ENCODE measurements at regions not wholly inside any gene's neighbourhood (a gene's known extent, or its start where the extent isn't known, plus 50 kb on each side); places are given as distances from the start of the nearest gene placed in this dataset.

GRCh38 chr20:11443382-11444119 is 474.1 kb upstream of the BTBD3 start (continued):
- TF ChIP-seq, protein P1, sequence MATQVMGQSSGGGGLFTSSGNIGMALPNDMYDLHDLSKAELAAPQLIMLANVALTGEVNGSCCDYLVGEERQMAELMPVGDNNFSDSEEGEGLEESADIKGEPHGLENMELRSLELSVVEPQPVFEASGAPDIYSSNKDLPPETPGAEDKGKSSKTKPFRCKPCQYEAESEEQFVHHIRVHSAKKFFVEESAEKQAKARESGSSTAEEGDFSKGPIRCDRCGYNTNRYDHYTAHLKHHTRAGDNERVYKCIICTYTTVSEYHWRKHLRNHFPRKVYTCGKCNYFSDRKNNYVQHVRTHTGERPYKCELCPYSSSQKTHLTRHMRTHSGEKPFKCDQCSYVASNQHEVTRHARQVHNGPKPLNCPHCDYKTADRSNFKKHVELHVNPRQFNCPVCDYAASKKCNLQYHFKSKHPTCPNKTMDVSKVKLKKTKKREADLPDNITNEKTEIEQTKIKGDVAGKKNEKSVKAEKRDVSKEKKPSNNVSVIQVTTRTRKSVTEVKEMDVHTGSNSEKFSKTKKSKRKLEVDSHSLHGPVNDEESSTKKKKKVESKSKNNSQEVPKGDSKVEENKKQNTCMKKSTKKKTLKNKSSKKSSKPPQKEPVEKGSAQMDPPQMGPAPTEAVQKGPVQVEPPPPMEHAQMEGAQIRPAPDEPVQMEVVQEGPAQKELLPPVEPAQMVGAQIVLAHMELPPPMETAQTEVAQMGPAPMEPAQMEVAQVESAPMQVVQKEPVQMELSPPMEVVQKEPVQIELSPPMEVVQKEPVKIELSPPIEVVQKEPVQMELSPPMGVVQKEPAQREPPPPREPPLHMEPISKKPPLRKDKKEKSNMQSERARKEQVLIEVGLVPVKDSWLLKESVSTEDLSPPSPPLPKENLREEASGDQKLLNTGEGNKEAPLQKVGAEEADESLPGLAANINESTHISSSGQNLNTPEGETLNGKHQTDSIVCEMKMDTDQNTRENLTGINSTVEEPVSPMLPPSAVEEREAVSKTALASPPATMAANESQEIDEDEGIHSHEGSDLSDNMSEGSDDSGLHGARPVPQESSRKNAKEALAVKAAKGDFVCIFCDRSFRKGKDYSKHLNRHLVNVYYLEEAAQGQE (IDR thresholded peaks at IDR 0.05; ENCODE audit: low read depth, low read length) = no peak
- no peak for TF ChIP-seq ESRRA (IDR thresholded peaks at IDR 0.05; ENCODE audit: low read length)
- no peak for TF ChIP-seq TCF12 (IDR thresholded peaks at IDR 0.05; ENCODE audit: low read depth, low read length)
- no peak for TF ChIP-seq POLR2A (IDR thresholded peaks at IDR 0.05; ENCODE audit: low read depth, low read length)
- no peak for TF ChIP-seq SMC3 (IDR thresholded peaks at IDR 0.05; ENCODE audit: borderline replicate concordance, low read length)
- no peak for TF ChIP-seq BCL11A (IDR thresholded peaks at IDR 0.05; ENCODE audit: low read depth, low read length)
- TF ChIP-seq BCLAF1 (IDR thresholded peaks at IDR 0.05) = no peak

Measured in GM12878 (cell line).